Neuron (in vitro differentiated cells): ENCODE measurements at regions not wholly inside any gene's neighbourhood (a gene's known extent, or its start where the extent isn't known, plus 50 kb on each side); places are given as distances from the start of the nearest gene placed in this dataset.
"Not testable (repeated sequence)": the region's sequence is repeated elsewhere in the genome, so short reads cannot be mapped to it uniquely, and the experiment has no call there.

Experiments used
- H2AFZ ChIP-seq: one replicate; pipeline ENCODE4 v1.6.1; 2013; ENCODE audit warnings: low read depth, mild to moderate bottlenecking, inconsistent platforms, low read length, moderate library complexity
- H3K27me3 ChIP-seq: one replicate; pipeline ENCODE4 v1.6.1; 2013; ENCODE audit warnings: low read length; ENCODE audit not compliant: insufficient read depth
- H3K36me3 ChIP-seq: one replicate; pipeline ENCODE4 v1.6.1; 2013; ENCODE audit warnings: low read length; ENCODE audit not compliant: insufficient read depth
- H3K4me1 ChIP-seq: one replicate; pipeline ENCODE4 v1.6.1; 2013; ENCODE audit warnings: low read length; ENCODE audit not compliant: insufficient read depth
- H3K4me3 ChIP-seq: 2 replicates; pipeline ENCODE4 v1.5.1; 2013; ENCODE audit warnings: mild to moderate bottlenecking, low read length, moderate library complexity
- H3K9me3 ChIP-seq: one replicate; pipeline ENCODE4 v1.6.1; 2013; ENCODE audit warnings: low read length

GRCh38 chr13:81048026-81048461, 707.1 kb upstream of the SPRY2 start:
- H3K4me1 ChIP-seq = no peaks in the 10 kb centered on the region
- no peaks in the 10 kb centered on the region for H3K9me3 ChIP-seq
- no peak overlapping the region for H2AFZ ChIP-seq
- H3K27me3 ChIP-seq = no peaks in the 10 kb centered on the region
- no peaks in the 10 kb centered on the region for H3K36me3 ChIP-seq
- H3K4me3 ChIP-seq = no peak overlapping the region

DNA sequence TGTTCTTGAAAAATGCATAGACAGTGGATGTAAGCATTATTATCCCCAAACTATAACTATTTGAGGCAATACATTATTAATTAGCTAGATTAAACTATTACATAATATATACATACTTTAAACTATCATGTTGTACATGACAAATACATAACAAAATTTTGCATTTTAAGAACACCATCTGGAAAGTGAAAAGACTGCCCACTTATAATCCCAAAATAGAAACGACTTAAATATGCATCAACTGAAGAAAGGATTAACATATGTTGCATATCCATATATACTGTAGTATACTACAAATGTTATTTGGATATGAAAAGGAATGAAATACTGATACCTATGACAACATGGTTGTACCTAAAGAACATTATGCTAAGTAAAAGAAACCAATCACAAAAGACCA, 700.8 kb upstream of the SPRY2 start:
- no peaks in the 10 kb centered on the region for H3K4me1 ChIP-seq

DNA sequence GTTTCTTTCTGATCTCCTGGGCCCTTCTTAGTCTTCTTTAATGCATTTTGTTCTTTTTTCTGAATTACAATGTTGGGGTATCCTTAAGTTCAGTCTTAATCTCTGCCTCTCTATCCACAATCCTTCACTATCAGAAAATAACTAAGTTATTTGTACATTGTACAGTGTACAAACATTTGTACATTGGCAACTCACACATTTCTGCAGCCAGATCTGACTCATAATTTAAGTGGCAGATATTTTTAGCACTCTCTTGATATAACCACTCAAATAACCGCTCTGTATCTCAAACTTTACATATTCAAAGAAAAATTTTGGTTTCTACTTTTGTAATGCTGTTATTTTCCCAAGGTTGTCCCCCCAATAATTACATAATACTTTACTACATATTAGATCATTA, 691.1 kb upstream of the SPRY2 start:
- Histone ChIP-seq H3K9me3 (no peaks in the 10 kb centered on the region), H3K27me3 (no peaks in the 10 kb centered on the region), H3K4me1 (no peaks in the 10 kb centered on the region), H3K36me3 (no peaks in the 10 kb centered on the region), H3K4me3 (no peak overlapping the region), H2AFZ (no peak overlapping the region)

More for the DNA sequence above, 700.8 kb upstream of the SPRY2 start:
- H2AFZ ChIP-seq = no peak overlapping the region
- no peaks in the 10 kb centered on the region for H3K36me3 ChIP-seq
- H3K9me3 ChIP-seq = no peaks in the 10 kb centered on the region
- no peak overlapping the region for H3K4me3 ChIP-seq
- H3K27me3 ChIP-seq = no peaks in the 10 kb centered on the region

- no peaks in the 10 kb centered on the region for H3K9me3 ChIP-seq
- no peaks in the 10 kb centered on the region for H3K4me1 ChIP-seq
- no peaks in the 10 kb centered on the region for H3K27me3 ChIP-seq
- no peaks in the 10 kb centered on the region for H3K36me3 ChIP-seq
- H3K4me3 ChIP-seq = no peak overlapping the region
- H2AFZ ChIP-seq = no peak overlapping the region
These were observed 684.2 kb upstream of the SPRY2 start for GRCh38 chr13:81025091-81025490.

GRCh38 chr13:81021284-81021840, 680.4 kb upstream of the SPRY2 start:
- Histone ChIP-seq H3K27me3 (no peaks in the 10 kb centered on the region), H3K36me3 (no peaks in the 10 kb centered on the region), H3K9me3 (no peaks in the 10 kb centered on the region), H3K4me1 (no peaks in the 10 kb centered on the region), H3K4me3 (no peak overlapping the region), H2AFZ (no peak overlapping the region)

DNA sequence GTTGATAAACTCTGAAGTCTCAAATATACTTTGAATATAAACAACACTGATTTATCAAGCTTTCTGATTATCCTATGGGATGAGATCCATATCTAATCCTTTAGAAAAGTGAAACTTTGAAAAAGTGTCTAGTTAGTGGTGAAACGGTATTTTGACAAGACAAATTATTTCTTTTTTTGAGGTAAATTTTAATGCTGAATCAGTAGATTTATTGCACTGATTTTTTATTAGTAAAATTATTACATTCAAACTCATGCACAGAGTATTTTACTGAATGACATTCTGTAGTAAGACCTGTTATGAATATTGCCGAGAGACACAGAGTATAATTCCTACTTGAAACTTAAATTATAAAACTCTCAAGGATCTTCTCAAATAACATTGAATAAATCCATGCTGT, 679.1 kb upstream of the SPRY2 start:
- no peaks in the 10 kb centered on the region for H3K4me1 ChIP-seq
- peaks cover 2% of the 10 kb centered on the region for H3K9me3 ChIP-seq
- no peaks in the 10 kb centered on the region for H3K36me3 ChIP-seq
- no peak overlapping the region for H3K4me3 ChIP-seq
- H2AFZ ChIP-seq = no peak overlapping the region
- no peaks in the 10 kb centered on the region for H3K27me3 ChIP-seq

- H3K36me3 ChIP-seq = no peaks in the 10 kb centered on the region
- H3K4me1 ChIP-seq = no peaks in the 10 kb centered on the region
- peaks cover 2% of the 10 kb centered on the region for H3K9me3 ChIP-seq
- no peak overlapping the region for H3K4me3 ChIP-seq
- no peaks in the 10 kb centered on the region for H3K27me3 ChIP-seq
- H2AFZ ChIP-seq = no peak overlapping the region
These were observed 678.0 kb upstream of the SPRY2 start for GRCh38 chr13:81018936-81019335.

GRCh38 chr13:81017513-81018152, 676.7 kb upstream of the SPRY2 start:
- Histone ChIP-seq H3K36me3 (no peaks in the 10 kb centered on the region), H3K27me3 (no peaks in the 10 kb centered on the region), H3K4me1 (no peaks in the 10 kb centered on the region), H3K9me3 (peaks cover 2% of the 10 kb centered on the region), H3K4me3 (no peak overlapping the region), H2AFZ (no peak overlapping the region)

DNA sequence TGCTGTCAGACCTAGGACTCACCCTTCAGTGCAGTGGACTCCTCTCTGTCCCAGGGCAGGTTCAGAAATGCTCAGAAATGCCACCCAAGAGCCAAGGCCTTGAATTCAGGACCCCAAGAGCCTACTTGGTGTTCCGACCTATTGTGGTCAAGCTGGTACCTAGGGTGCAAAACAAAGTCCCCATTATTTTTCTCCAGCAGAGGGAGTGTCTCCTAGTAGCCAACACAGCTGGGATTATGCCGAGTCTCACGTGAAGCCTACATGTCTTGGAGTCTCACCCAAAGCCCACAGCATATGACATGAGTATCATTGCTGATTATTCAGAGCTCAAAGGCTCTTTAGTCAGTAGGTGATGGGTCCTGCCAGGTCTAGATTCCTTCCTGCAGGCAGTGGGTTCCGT, 671.1 kb upstream of the SPRY2 start:
- Histone ChIP-seq H3K36me3 (no peaks in the 10 kb centered on the region), H3K4me1 (no peaks in the 10 kb centered on the region), H3K4me3 (no peak overlapping the region), H3K27me3 (no peaks in the 10 kb centered on the region), H3K9me3 (peaks cover 2% of the 10 kb centered on the region), H2AFZ (no peak overlapping the region)

GRCh38 chr13:81001828-81002385, 661.0 kb upstream of the SPRY2 start:
- no peak overlapping the region for H3K4me3 ChIP-seq
- H3K27me3 ChIP-seq = no peaks in the 10 kb centered on the region
- H3K36me3 ChIP-seq = no peaks in the 10 kb centered on the region
- no peaks in the 10 kb centered on the region for H3K4me1 ChIP-seq
- H2AFZ ChIP-seq = no peak overlapping the region
- no peaks in the 10 kb centered on the region for H3K9me3 ChIP-seq

DNA sequence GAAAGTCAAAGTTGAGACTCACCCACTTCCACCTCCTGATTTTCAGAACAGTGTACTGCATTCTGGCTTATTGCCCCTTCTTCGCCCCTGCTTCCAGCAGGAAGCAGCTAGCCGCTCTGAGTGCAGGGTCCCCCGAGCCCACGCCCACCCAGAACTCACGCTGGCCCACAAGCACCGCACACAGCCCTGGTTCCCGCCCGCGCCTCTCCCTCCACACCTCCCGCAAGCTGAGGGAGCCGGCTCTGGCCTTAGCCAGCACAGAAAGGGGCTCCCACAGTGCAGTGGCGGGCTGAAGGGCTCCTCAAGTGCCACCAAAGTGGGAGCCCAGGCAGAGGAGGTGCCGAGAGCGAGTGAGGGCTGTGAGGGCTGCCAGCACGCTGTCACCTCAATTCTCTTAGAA, 657.7 kb upstream of the SPRY2 start:
- not testable (repeated sequence) for H3K4me3 ChIP-seq, H2AFZ ChIP-seq, H3K4me1 ChIP-seq, H3K36me3 ChIP-seq, H3K9me3 ChIP-seq, H3K27me3 ChIP-seq

- Histone ChIP-seq H3K27me3 (no peaks in the 10 kb centered on the region), H3K36me3 (no peaks in the 10 kb centered on the region), H3K9me3 (no peaks in the 10 kb centered on the region), H3K4me1 (peaks cover 11% of the 10 kb centered on the region), H3K4me3 (no peak overlapping the region), H2AFZ (no peak overlapping the region)
These were observed 648.8 kb upstream of the SPRY2 start for GRCh38 chr13:80989747-80990146.

GRCh38 chr13:80989241-80989640, 648.3 kb upstream of the SPRY2 start:
- Histone ChIP-seq H3K9me3 (no peaks in the 10 kb centered on the region), H3K27me3 (no peaks in the 10 kb centered on the region), H2AFZ (no peak overlapping the region), H3K36me3 (no peaks in the 10 kb centered on the region), H3K4me3 (no peak overlapping the region), H3K4me1 (peaks cover 11% of the 10 kb centered on the region)
